Adrenal gland (tissue), 9 donors: ENCODE measurements at regions not wholly inside any gene's neighbourhood (a gene's known extent, or its start where the extent isn't known, plus 50 kb on each side); places are given as distances from the start of the nearest gene placed in this dataset.

Experiments used
- DNase-seq, 7 donors: peaks; one replicate each; pipeline ENCODE4 v3.0.0-alpha.2; 2019 to 2020
- H3K27ac ChIP-seq, 5 donors: fragments of 200-600 bp; sonication (generic) in 4 of 5; 1 replicate in 3 of 5; 2 replicates in 2 of 5; pipeline versions ENCODE4 v1.5.1 to v1.8.0; 2016 to 2020; ENCODE audit warnings: mild to moderate bottlenecking in 1 of 5
- H3K27me3 ChIP-seq: fragments of 200-600 bp; 2 replicates; pipeline ENCODE4 v1.8.0; 2021
- H3K36me3 ChIP-seq, 2 donors: fragments of 200-600 bp; replicated peaks in 1 of 2; 1 replicate in 1 of 2; 2 replicates in 1 of 2; pipeline versions ENCODE4 v1.5.1 to v1.8.0; 2018 to 2022
- H3K4me1 ChIP-seq, 2 donors: fragments of 200-600 bp; replicated peaks in 1 of 2; 1 replicate in 1 of 2; 2 replicates in 1 of 2; pipeline versions ENCODE4 v1.5.1 to v1.8.0; 2018 to 2021
- H3K4me3 ChIP-seq, 4 donors: fragments of 200-600 bp; sonication (generic) in 3 of 4; one replicate each; pipeline ENCODE4 v1.5.1; 2016 to 2018
- H3K9me3 ChIP-seq, 3 donors: fragments of 200-600 bp; sonication (generic) in 1 of 3; replicated peaks in 1 of 3; 1 replicate in 2 of 3; 2 replicates in 1 of 3; pipeline versions ENCODE4 v1.5.1 to v1.8.0; 2016 to 2021
- CTCF ChIP-seq, 6 experiments: fragments of 450-650 bp in 4 of 6; fragments of 200-600 bp in 2 of 6; sonication (generic) in 1 of 6; IDR thresholded peaks; 1 replicate in 5 of 6; 2 replicates in 1 of 6; pipeline versions ENCODE4 v1.5.1 to v1.8.0; 2016 to 2021; ENCODE audit warnings: antibody characterized with exemption in 6 of 6, mild to moderate bottlenecking in 2 of 6, moderate library complexity in 1 of 6
- POLR2A ChIP-seq, 2 donors: fragments of 450-650 bp; IDR thresholded peaks; one replicate each; pipeline ENCODE4 v1.6.1; 2017; ENCODE audit warnings: antibody characterized with exemption in 2 of 2, mild to moderate bottlenecking in 2 of 2, moderate library complexity in 1 of 2
- WGBS, 4 donors: extraction: QIAGEN DNeasy Blood & Tissue Kit in 2 of 4; methylation state at CpG; one replicate each; pipeline versions ENCODE4 v1.1.5 to v1.1.7; 2013 to 2017; 5-methylcytosine and 5-hydroxymethylcytosine counted together
- intact Hi-C, 2 donors: fragments of 100-400 bp; cut with DNase I; formaldehyde crosslinking; loops; one replicate each; pipeline versions ENCODE4 v1.14.1 to v1.15.0; 2022 to 2023
- donor health status: healthy with polysubstance abuse.
- donor health status: Bipolar disorder and iron deficiency.
- donor health status: DM: yes; HTN: yes; CAD: no.
- donor health status: DM: no; HTN: no; CAD: no.
- donor health status: DM: no; HTN: no; CAD: no.

- intact Hi-C loops: no loop called here
- H3K9me3 ChIP-seq: no peaks in the 10 kb centered on the region
- WGBS, 4 donors: 89 to 97% (median 90%) methylated on average over 2 of the region's 2 CpGs
Measured at GRCh38 chr2:222064286-222064685, 234.5 kb downstream of the PAX3 start.

DNA sequence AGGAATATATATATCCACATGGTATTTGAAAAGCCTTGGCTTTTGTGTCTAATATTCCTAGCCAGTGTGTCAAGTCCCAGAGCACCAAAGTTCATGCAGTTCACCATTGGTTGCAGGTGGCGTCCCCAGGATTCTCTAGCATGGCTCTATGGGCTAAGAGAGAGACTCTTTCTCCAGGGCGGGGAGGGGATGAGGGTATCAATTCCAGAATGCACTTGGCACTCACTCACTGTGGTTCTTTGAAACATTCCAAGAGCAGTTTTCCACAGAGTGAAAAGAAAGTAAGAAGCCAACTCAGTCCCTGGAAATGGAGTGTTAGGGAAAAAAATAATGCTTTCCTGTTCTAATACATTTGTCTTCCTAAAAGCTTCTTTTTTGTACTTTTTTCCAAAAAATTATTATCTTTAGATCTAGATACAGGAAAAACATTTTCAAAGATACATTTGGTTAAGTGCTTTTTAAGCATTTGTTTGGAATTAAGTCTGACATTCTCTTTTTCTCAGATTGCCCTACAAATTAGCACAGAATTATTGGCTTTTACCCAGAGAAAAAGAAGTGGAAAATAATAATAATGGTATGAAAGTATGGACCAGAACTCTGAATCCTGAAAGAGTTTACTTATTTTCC is 239.9 kb downstream of the PAX3 start:
- Histone ChIP-seq H3K27ac (no peak overlapping the region), H3K4me3 (no peak overlapping the region), H3K9me3 (no peaks in the 10 kb centered on the region), H3K36me3 (no peaks in the 10 kb centered on the region), H3K27me3 (peaks cover 29% of the 10 kb centered on the region), H3K4me1 (no peaks in the 10 kb centered on the region)
- no peak for TF ChIP-seq CTCF (IDR thresholded peaks at IDR 0.05)
- TF ChIP-seq POLR2A (IDR thresholded peaks at IDR 0.05): no peak
- DNase-seq: no peak
- WGBS, 4 donors: 53 to 69% (median 58%) methylated on average over 2 of the region's 2 CpGs
- intact Hi-C loops: loop anchor here in 1 of 2 donors (10.0 kb wide), 1 partner anchor 556 kb away; no protein-coding TSS in a partner anchor

More at GRCh38 chr2:222064286-222064685, 234.5 kb downstream of the PAX3 start:
- H3K27me3 ChIP-seq: peaks cover 2% of the 10 kb centered on the region
- H3K4me3 ChIP-seq: no peak overlapping the region
- no peaks in the 10 kb centered on the region for H3K4me1 ChIP-seq
- H3K27ac ChIP-seq: no peak overlapping the region
- H3K36me3 ChIP-seq: no peaks in the 10 kb centered on the region
- TF ChIP-seq POLR2A (IDR thresholded peaks at IDR 0.05) (no peak), CTCF (IDR thresholded peaks at IDR 0.05) (no peak)
- DNase-seq: no peak

GRCh38 chr2:222057347-222058073 is 241.3 kb downstream of the PAX3 start:
- H3K4me1 ChIP-seq: no peaks in the 10 kb centered on the region
- H3K27ac ChIP-seq: no peak overlapping the region
- no peak overlapping the region for H3K4me3 ChIP-seq
- no peaks in the 10 kb centered on the region for H3K36me3 ChIP-seq
- WGBS, 4 donors: 22 to 30% (median 27%) methylated on average over 6 of the region's 6 CpGs
- TF ChIP-seq POLR2A (IDR thresholded peaks at IDR 0.05) (no peak), CTCF (IDR thresholded peaks at IDR 0.05) (peak; percentile 16 to 68 (median 46))
- DNase-seq: no peak
- H3K27me3 ChIP-seq: peaks cover 32% of the 10 kb centered on the region
- intact Hi-C loops: loop anchor here in 1 of 2 donors (10.0 kb wide), 1 partner anchor 557 kb away; no protein-coding TSS in a partner anchor
- H3K9me3 ChIP-seq: no peaks in the 10 kb centered on the region

DNA sequence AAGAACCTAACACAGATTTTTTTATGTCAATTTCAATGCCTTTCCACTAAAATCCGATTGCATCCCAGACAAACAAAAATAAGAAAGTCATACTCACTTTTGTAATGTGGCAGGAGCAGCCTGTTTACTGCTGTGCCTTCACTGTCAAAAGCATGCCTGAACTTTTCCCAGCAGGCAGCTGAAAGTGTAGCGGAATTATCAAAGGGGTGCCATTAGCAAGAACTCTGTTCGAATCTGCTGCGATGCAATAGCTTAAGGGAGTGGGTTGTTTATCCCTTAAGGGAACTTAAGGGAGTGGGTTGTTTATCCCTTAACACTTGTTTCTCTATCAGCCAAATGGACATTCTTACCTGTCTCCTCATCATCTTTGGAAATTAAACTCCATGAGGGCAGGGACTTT is 243.5 kb downstream of the PAX3 start:
- Histone ChIP-seq H3K4me3 (no peak overlapping the region), H3K27ac (no peak overlapping the region), H3K36me3 (no peaks in the 10 kb centered on the region), H3K27me3 (peaks cover 44% of the 10 kb centered on the region), H3K9me3 (no peaks in the 10 kb centered on the region), H3K4me1 (no peaks in the 10 kb centered on the region)
- no peak for TF ChIP-seq CTCF (IDR thresholded peaks at IDR 0.05)
- no peak for TF ChIP-seq POLR2A (IDR thresholded peaks at IDR 0.05)
- 3 to 12% (median 8%) methylated on average over 4 of the region's 4 CpGs for WGBS, 4 donors
- intact Hi-C loops: loop anchor here in 1 of 2 donors (10.0 kb wide), 1 partner anchor 559 kb away; no protein-coding TSS in a partner anchor
- no peak for DNase-seq
